ENCODE measurements at regions not wholly inside any gene's neighbourhood (a gene's known extent, or its start where the extent isn't known, plus 50 kb on each side); places are given as distances from the start of the nearest gene placed in this dataset.

GRCh38 chr6:90948540-90948939 lies 361.7 kb upstream of the MAP3K7 start:
- no TSS peak for BruUV-seq (replicated peaks)
- TF ChIP-seq ZBTB33 (IDR thresholded peaks at IDR 0.05), result no peak
- TF ChIP-seq ZNF217 (IDR thresholded peaks at IDR 0.05), result no peak
- TF ChIP-seq TBL1XR1 (IDR thresholded peaks at IDR 0.05; ENCODE audit: low read depth, low read length), result no peak
- no peak for TF ChIP-seq MEF2B (IDR thresholded peaks at IDR 0.05; ENCODE audit: partially characterized antibody, poor library complexity, severe bottlenecking)
- TF ChIP-seq SIX5 (IDR thresholded peaks at IDR 0.05; ENCODE audit: low read depth, low read length, severe bottlenecking), result no peak
- no peak for TF ChIP-seq HDAC2 (IDR thresholded peaks at IDR 0.05)
- TF ChIP-seq, protein P1, sequence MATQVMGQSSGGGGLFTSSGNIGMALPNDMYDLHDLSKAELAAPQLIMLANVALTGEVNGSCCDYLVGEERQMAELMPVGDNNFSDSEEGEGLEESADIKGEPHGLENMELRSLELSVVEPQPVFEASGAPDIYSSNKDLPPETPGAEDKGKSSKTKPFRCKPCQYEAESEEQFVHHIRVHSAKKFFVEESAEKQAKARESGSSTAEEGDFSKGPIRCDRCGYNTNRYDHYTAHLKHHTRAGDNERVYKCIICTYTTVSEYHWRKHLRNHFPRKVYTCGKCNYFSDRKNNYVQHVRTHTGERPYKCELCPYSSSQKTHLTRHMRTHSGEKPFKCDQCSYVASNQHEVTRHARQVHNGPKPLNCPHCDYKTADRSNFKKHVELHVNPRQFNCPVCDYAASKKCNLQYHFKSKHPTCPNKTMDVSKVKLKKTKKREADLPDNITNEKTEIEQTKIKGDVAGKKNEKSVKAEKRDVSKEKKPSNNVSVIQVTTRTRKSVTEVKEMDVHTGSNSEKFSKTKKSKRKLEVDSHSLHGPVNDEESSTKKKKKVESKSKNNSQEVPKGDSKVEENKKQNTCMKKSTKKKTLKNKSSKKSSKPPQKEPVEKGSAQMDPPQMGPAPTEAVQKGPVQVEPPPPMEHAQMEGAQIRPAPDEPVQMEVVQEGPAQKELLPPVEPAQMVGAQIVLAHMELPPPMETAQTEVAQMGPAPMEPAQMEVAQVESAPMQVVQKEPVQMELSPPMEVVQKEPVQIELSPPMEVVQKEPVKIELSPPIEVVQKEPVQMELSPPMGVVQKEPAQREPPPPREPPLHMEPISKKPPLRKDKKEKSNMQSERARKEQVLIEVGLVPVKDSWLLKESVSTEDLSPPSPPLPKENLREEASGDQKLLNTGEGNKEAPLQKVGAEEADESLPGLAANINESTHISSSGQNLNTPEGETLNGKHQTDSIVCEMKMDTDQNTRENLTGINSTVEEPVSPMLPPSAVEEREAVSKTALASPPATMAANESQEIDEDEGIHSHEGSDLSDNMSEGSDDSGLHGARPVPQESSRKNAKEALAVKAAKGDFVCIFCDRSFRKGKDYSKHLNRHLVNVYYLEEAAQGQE (IDR thresholded peaks at IDR 0.05; ENCODE audit: low read depth, low read length), result no peak
- ChIA-PET RAD21 (ENCODE audit: unreplicated experiment) (no interaction called here), CTCF (interaction anchor here (0.7 kb wide), 1 partner anchor 1446 kb away, joined by 3 read pairs; no protein-coding TSS in a partner anchor), SMC1A (ENCODE audit: uncharacterized antibody, unreplicated experiment) (interaction anchor here (0.8 kb wide), 2 partner anchors 8 to 11 kb away, joined by 3 read pairs; no protein-coding TSS in a partner anchor), POLR2A (no interaction called here)
- no peak for DNase-seq (ENCODE audit: low read depth, low spot score)
- H3K9me3 ChIP-seq (replicated peaks; ENCODE audit: control insufficient read depth, insufficient read depth, low read length), result no peaks in the 10 kb centered on the region
- FAIRE-seq, result no peak
- no peaks in the 10 kb centered on the region for H3K27me3 ChIP-seq (replicated peaks in 1 of 2; ENCODE audit: control insufficient read depth in 2 of 2, insufficient read depth in 2 of 2, low read length in 1 of 2)
- no peaks in the 10 kb centered on the region for H3K79me2 ChIP-seq (ENCODE audit: control insufficient read depth, insufficient read depth, low read length)
- in situ Hi-C loops (cut with MboI), result no loop called here
- no peak overlapping the region for H2AFZ ChIP-seq (ENCODE audit: control insufficient read depth, low read depth, low read length)
- H3K27ac ChIP-seq (ENCODE audit: control insufficient read depth, insufficient read depth), result no peak overlapping the region
- 46% methylated on average over 9 of the region's 9 CpGs for WGBS (ENCODE audit: insufficient coverage, insufficient replicate concordance, low lambda C conversion rate, missing lambda C conversion rate)
- no peaks in the 10 kb centered on the region for H3K36me3 ChIP-seq (ENCODE audit: control insufficient read depth in 2 of 2, insufficient read depth in 2 of 2, low read length in 1 of 2)
- intact Hi-C loops (cut with micrococcal nuclease; ENCODE audit: unreplicated experiment), result no loop called here
- ATAC-seq, result no peak
- no peaks in the 10 kb centered on the region for H4K20me1 ChIP-seq (ENCODE audit: control insufficient read depth, insufficient read depth)
- H3K4me2 ChIP-seq (ENCODE audit: control insufficient read depth, insufficient read depth), result no peak overlapping the region
- H3K9ac ChIP-seq (ENCODE audit: control insufficient read depth, insufficient read depth, low read length), result no peak overlapping the region
- H3K4me3 ChIP-seq, result no peak overlapping the region
- H3K4me1 ChIP-seq (ENCODE audit: control insufficient read depth, insufficient read depth, low read length), result no peaks in the 10 kb centered on the region

All from GM12878 (cell line).